HCT116 (cell line): ENCODE measurements at regions not wholly inside any gene's neighbourhood (a gene's known extent, or its start where the extent isn't known, plus 50 kb on each side); places are given as distances from the start of the nearest gene placed in this dataset.

Experiments used
- ATAC-seq: fragments of 200-7000 bp; cut with Tn5 transposase; 2 replicates; pipeline ENCODE4 v1.9.1; 2020; ENCODE audit warnings: mild to moderate bottlenecking, moderate library complexity
- BruUV-seq: library from RNA; stranded (reverse); fragments of 400-500 nt; replicated peaks from 2 replicates; lab custom pipeline; 2021; lab: Mats Ljungman, UMichigan
- CTCF ChIA-PET: fragments of 300-600 bp; sonication (Branson Sonifier 250); formaldehyde crosslinking; loops from one replicate; lab custom pipeline; 2021; ENCODE audit warnings: antibody characterized with exemption; lab: Charles Lee
- POLR2A ChIA-PET: fragments of 300-600, 350-600 bp; sonication (Branson Sonifier 250); formaldehyde crosslinking; loops from one replicate; lab custom pipeline; 2021; ENCODE audit warnings: antibody characterized with exemption; lab: Charles Lee
- RAD21 ChIA-PET, 2 experiments: fragments of 300-600 bp; sonication (Branson Sonifier 250); formaldehyde crosslinking; loops; one replicate each; lab custom pipeline; 2023; ENCODE audit warnings: low total read pairs in 2 of 2; ENCODE audit not compliant: uncharacterized antibody in 2 of 2, unreplicated experiment in 2 of 2, low non-redundant PET in 1 of 2; lab: Charles Lee
- DNase-seq: peaks from one replicate; pipeline ENCODE4 v3.0.0-alpha.2; 2010; ENCODE audit warnings: low read depth, low spot score
- H2AFZ ChIP-seq: fragments of 200-600 bp; shearing (Covaris generic), sonication (generic); 2 replicates; pipeline ENCODE4 v1.6.1; 2017; ENCODE audit warnings: low read depth, mixed run types, mixed read lengths, antibody characterized with exemption, low read length; ENCODE audit not compliant: poor library complexity, severe bottlenecking
- H3K27ac ChIP-seq: 2 replicates; pipeline ENCODE4 v1.5.1; 2012; ENCODE audit warnings: low read depth, low read length
- H3K27me3 ChIP-seq: fragments of 200-600 bp; sonication (generic); 2 replicates; pipeline ENCODE4 v1.6.1; 2016; ENCODE audit warnings: mixed run types, low read length, mixed read lengths; ENCODE audit not compliant: insufficient read depth
- H3K36me3 ChIP-seq, 2 experiments: fragments of 200-500 bp in 1 of 2; fragments of 200-600 bp in 1 of 2; sonication (Bioruptor generic) in 1 of 2; sonication (generic) in 1 of 2; 2 replicates each; pipeline versions ENCODE4 v1.5.1 to v1.6.1; 2014 to 2016; ENCODE audit warnings: low read length in 2 of 2, inconsistent platforms in 1 of 2, mixed read lengths in 1 of 2, mixed run types in 1 of 2; ENCODE audit not compliant: insufficient read depth in 2 of 2, control insufficient read depth in 1 of 2
- H3K4me1 ChIP-seq, 2 experiments: fragments of 200-600 bp in 1 of 2; sonication (generic) in 1 of 2; 2 replicates each; pipeline versions ENCODE4 v1.5.1 to v1.6.1; 2012 to 2017; ENCODE audit warnings: low read length in 2 of 2, inconsistent platforms in 1 of 2, mild to moderate bottlenecking in 1 of 2, mixed read lengths in 1 of 2, mixed run types in 1 of 2, moderate library complexity in 1 of 2; ENCODE audit not compliant: insufficient read depth in 2 of 2, control insufficient read depth in 1 of 2
- H3K4me2 ChIP-seq: fragments of 200-600 bp; sonication (generic); 2 replicates; pipeline ENCODE4 v1.6.1; 2017; ENCODE audit warnings: mixed run types, low read length, mixed read lengths
- H3K4me3 ChIP-seq, 2 experiments: fragments of 200-600 bp in 1 of 2; sonication (generic) in 1 of 2; replicated peaks in 1 of 2; 2 replicates each; pipeline ENCODE4 v1.5.1; 2011 to 2016; ENCODE audit warnings: low read length in 2 of 2, control low read depth in 1 of 2, low read depth in 1 of 2, mild to moderate bottlenecking in 1 of 2, mixed read lengths in 1 of 2, mixed run types in 1 of 2
- H3K79me2 ChIP-seq: fragments of 200-600 bp; sonication (generic); 2 replicates; pipeline ENCODE4 v1.6.1; 2017; ENCODE audit warnings: mild to moderate bottlenecking, mixed run types, low read length, moderate library complexity, mixed read lengths; ENCODE audit not compliant: insufficient read depth
- H3K9ac ChIP-seq: fragments of 200-600 bp; sonication (generic); 2 replicates; pipeline ENCODE4 v1.6.1; 2016; ENCODE audit warnings: low read length, mixed read lengths
- H3K9me2 ChIP-seq: fragments of 200-600 bp; sonication (generic), shearing (Covaris generic); 2 replicates; pipeline ENCODE4 v1.6.1; 2017; ENCODE audit warnings: mixed run types, mild to moderate bottlenecking, moderate library complexity; ENCODE audit not compliant: insufficient read depth
- H3K9me3 ChIP-seq, 2 experiments: fragments of 200-500 bp in 1 of 2; fragments of 200-600 bp in 1 of 2; sonication (Bioruptor generic) in 1 of 2; sonication (generic) in 1 of 2; 2 replicates each; pipeline ENCODE4 v1.6.1; 2014 to 2017; ENCODE audit warnings: low read length in 2 of 2, mixed read lengths in 2 of 2, inconsistent platforms in 1 of 2, low read depth in 1 of 2, mild to moderate bottlenecking in 1 of 2, mixed run types in 1 of 2, moderate library complexity in 1 of 2; ENCODE audit not compliant: control insufficient read depth in 1 of 2, insufficient read depth in 1 of 2
- H4K20me1 ChIP-seq: fragments of 200-600 bp; sonication (generic), shearing (Covaris generic); 2 replicates; pipeline ENCODE4 v1.6.1; 2017; ENCODE audit warnings: mixed run types, mild to moderate bottlenecking, moderate library complexity; ENCODE audit not compliant: insufficient read depth
- CEBPB ChIP-seq: IDR thresholded peaks from 2 replicates; pipeline ENCODE4 v1.6.1; 2012; ENCODE audit warnings: low read depth
- ELF1 ChIP-seq: IDR thresholded peaks from 2 replicates; pipeline ENCODE4 v1.6.1; 2012; ENCODE audit warnings: low read depth, borderline replicate concordance
- EZH2 ChIP-seq: fragments of 200-600 bp; sonication (generic); IDR thresholded peaks from 2 replicates; pipeline ENCODE4 v1.6.1; 2017; ENCODE audit warnings: antibody characterized with exemption, mixed run types
- EZH2phosphoT487 ChIP-seq: fragments of 200-600 bp; IDR thresholded peaks from 2 replicates; pipeline ENCODE4 v1.6.1; 2018; ENCODE audit warnings: antibody characterized with exemption, borderline replicate concordance
- FOSL1 ChIP-seq: IDR thresholded peaks from 2 replicates; pipeline ENCODE4 v1.6.1; 2012; ENCODE audit warnings: low read depth
- RAD21 ChIP-seq: IDR thresholded peaks from 2 replicates; pipeline ENCODE4 v1.6.1; 2012; ENCODE audit warnings: low read depth, mild to moderate bottlenecking
- SIN3A ChIP-seq: IDR thresholded peaks from 2 replicates; pipeline ENCODE4 v1.6.1; 2012; ENCODE audit warnings: low read depth
- SRF ChIP-seq: IDR thresholded peaks from 2 replicates; pipeline ENCODE4 v1.6.1; 2012; ENCODE audit warnings: low read depth
- TCF7L2 ChIP-seq: IDR thresholded peaks from 2 replicates; pipeline ENCODE4 v1.7.0; 2011; ENCODE audit warnings: borderline replicate concordance, inconsistent platforms; ENCODE audit not compliant: insufficient read depth, insufficient read length; ENCODE audit errors: extremely low read depth
- ZFX ChIP-seq: fragments of 450-650 bp; IDR thresholded peaks from 2 replicates; pipeline ENCODE4 v1.6.1; 2017
- intact Hi-C: fragments of 100-400 bp; cut with micrococcal nuclease; formaldehyde crosslinking; loops from 2 replicates; pipeline ENCODE4 v1.10.0; 2022
- TF ChIP-seq, protein P1 (sequence below), 3 experiments: fragments of 200-600 bp in 1 of 3; sonication (generic) in 1 of 3; IDR thresholded peaks in 2 of 3; conservative IDR thresholded peaks in 1 of 3; 2 replicates each; pipeline ENCODE4 v1.5.1; 2012 to 2017; ENCODE audit warnings: low read depth in 2 of 3, low read length in 2 of 3, antibody characterized with exemption in 1 of 3, borderline replicate concordance in 1 of 3, control low read depth in 1 of 3, mild to moderate bottlenecking in 1 of 3, mixed read lengths in 1 of 3, mixed run types in 1 of 3, moderate library complexity in 1 of 3; ENCODE audit not compliant: insufficient read depth in 1 of 3
- TF ChIP-seq, protein P2 (sequence below): IDR thresholded peaks from 2 replicates; pipeline ENCODE4 v1.6.1; 2011; ENCODE audit warnings: mild to moderate bottlenecking, low read length, moderate library complexity; ENCODE audit not compliant: insufficient replicate concordance; ENCODE audit errors: extremely low read depth

DNA sequence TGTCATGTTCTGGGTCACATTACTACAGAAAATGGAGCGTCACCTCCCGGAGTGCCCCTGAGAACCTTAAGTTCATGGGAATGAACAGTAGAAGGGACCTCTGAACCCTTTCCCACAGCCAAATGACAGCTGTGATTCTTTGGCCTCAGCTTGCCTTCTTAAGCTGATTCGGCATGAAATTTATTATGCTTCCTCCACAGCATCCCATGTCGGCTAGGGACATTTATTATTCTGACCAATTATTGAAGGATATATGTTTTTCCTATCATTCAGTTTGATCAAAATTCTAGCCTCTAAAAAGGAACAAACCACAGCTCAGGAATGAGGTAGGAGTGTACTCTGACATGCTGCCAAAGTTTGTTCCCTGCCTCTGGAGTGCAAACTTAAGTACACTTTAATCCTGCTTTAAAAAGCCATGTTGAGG, 440.6 kb downstream of the CETN3 start:
- RAD21 ChIA-PET = no interaction called here
- Histone ChIP-seq H3K9ac (no peak overlapping the region), H3K4me3 (no peak overlapping the region), H3K36me3 (no peaks in the 10 kb centered on the region), H3K4me1 (no peaks in the 10 kb centered on the region), H3K27me3 (no peaks in the 10 kb centered on the region), H2AFZ (no peak overlapping the region), H3K79me2 (no peaks in the 10 kb centered on the region), H3K27ac (no peak overlapping the region), H4K20me1 (no peaks in the 10 kb centered on the region), H3K9me3 (no peaks in the 10 kb centered on the region), H3K4me2 (no peak overlapping the region), H3K9me2 (no peaks in the 10 kb centered on the region)
- intact Hi-C loops = no loop called here
- POLR2A ChIA-PET = no interaction called here
- ATAC-seq = no peak
- TF ChIP-seq SRF = no peak
- TF ChIP-seq RAD21 = no peak
- BruUV-seq = no TSS peak
- CTCF ChIA-PET = no interaction called here
- DNase-seq = no peak

DNA sequence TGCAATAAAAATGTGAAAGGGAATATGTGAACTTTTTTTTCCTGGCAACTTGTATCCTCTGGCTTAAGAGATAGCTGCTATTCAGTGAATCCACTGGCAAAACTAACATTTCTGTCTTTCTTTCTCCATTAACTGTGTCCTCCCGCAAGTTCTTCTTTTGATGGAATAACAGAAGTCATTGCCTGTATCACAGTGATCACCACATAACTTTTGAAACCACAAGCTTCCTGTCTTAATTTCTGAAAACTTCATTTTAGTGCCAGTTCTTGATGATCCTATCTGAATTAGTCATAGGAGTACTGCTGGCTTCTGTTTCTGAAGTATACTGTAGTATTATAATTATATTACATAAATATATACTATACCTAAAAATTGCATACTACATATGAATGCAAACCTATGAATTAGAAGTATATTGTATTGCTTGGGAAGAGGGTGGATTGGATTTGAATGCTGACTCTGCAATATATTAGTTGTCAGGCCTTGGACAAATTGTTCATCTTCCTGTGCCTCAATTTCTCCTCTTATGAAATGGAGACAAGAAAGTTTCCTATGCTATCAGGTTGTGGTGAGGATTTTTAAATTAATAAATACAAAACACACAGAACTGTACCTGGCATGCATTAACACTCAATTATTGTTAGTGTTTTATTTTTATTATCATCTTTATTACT, 441.6 kb downstream of the CETN3 start:
- no peak overlapping the region for H3K27ac ChIP-seq
- no peaks in the 10 kb centered on the region for H4K20me1 ChIP-seq
- no peak overlapping the region for H2AFZ ChIP-seq
- no peak overlapping the region for H3K4me3 ChIP-seq
- RAD21 ChIA-PET = no interaction called here
- CTCF ChIA-PET = no interaction called here
- no peaks in the 10 kb centered on the region for H3K27me3 ChIP-seq
- BruUV-seq = no TSS peak
- no peaks in the 10 kb centered on the region for H3K9me2 ChIP-seq
- intact Hi-C loops = no loop called here
- H3K4me2 ChIP-seq = no peak overlapping the region
- H3K9me3 ChIP-seq = no peaks in the 10 kb centered on the region
- H3K4me1 ChIP-seq = no peaks in the 10 kb centered on the region
- no peak for DNase-seq
- no peak overlapping the region for H3K9ac ChIP-seq
- no peaks in the 10 kb centered on the region for H3K36me3 ChIP-seq
- no peaks in the 10 kb centered on the region for H3K79me2 ChIP-seq
- ATAC-seq = no peak
- POLR2A ChIA-PET = no interaction called here
- no peak for TF ChIP-seq RAD21
- no peak for TF ChIP-seq SIN3A
- TF ChIP-seq ZFX = no peak
- no peak for TF ChIP-seq CEBPB
- TF ChIP-seq, protein P1, sequence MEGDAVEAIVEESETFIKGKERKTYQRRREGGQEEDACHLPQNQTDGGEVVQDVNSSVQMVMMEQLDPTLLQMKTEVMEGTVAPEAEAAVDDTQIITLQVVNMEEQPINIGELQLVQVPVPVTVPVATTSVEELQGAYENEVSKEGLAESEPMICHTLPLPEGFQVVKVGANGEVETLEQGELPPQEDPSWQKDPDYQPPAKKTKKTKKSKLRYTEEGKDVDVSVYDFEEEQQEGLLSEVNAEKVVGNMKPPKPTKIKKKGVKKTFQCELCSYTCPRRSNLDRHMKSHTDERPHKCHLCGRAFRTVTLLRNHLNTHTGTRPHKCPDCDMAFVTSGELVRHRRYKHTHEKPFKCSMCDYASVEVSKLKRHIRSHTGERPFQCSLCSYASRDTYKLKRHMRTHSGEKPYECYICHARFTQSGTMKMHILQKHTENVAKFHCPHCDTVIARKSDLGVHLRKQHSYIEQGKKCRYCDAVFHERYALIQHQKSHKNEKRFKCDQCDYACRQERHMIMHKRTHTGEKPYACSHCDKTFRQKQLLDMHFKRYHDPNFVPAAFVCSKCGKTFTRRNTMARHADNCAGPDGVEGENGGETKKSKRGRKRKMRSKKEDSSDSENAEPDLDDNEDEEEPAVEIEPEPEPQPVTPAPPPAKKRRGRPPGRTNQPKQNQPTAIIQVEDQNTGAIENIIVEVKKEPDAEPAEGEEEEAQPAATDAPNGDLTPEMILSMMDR (IDR thresholded peaks at IDR 0.05 in 2 of 3, conservative IDR thresholded peaks at IDR 0.05 in 1 of 3; ENCODE audit: borderline replicate concordance in 1 of 3, insufficient read depth in 1 of 3, low read depth in 2 of 3, low read length in 2 of 3) = no peak
- no peak for TF ChIP-seq FOSL1
- TF ChIP-seq TCF7L2 = no peak
- TF ChIP-seq EZH2 = no peak
- TF ChIP-seq, protein P2, sequence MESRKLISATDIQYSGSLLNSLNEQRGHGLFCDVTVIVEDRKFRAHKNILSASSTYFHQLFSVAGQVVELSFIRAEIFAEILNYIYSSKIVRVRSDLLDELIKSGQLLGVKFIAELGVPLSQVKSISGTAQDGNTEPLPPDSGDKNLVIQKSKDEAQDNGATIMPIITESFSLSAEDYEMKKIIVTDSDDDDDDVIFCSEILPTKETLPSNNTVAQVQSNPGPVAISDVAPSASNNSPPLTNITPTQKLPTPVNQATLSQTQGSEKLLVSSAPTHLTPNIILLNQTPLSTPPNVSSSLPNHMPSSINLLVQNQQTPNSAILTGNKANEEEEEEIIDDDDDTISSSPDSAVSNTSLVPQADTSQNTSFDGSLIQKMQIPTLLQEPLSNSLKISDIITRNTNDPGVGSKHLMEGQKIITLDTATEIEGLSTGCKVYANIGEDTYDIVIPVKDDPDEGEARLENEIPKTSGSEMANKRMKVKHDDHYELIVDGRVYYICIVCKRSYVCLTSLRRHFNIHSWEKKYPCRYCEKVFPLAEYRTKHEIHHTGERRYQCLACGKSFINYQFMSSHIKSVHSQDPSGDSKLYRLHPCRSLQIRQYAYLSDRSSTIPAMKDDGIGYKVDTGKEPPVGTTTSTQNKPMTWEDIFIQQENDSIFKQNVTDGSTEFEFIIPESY = no peak
- TF ChIP-seq EZH2phosphoT487 = no peak
- TF ChIP-seq ELF1 = no peak
